ENCODE measurements at regions not wholly inside any gene's neighbourhood (a gene's known extent, or its start where the extent isn't known, plus 50 kb on each side); places are given as distances from the start of the nearest gene placed in this dataset.
A peak's percentile ranks its signal among the peaks of the same experiment; 100 is the strongest.

- peak; percentile 71 for TF ChIP-seq CTCF (conservative IDR thresholded peaks at IDR 0.05)
- no peaks in the 10 kb centered on the region for H3K23me2 ChIP-seq (ENCODE audit: insufficient read length, low read depth, low read length, poor library complexity, severe bottlenecking)
- H4K8ac ChIP-seq (replicated peaks; ENCODE audit: insufficient read length, low read depth, low read length) = no peak overlapping the region
- no peaks in the 10 kb centered on the region for H3K27me3 ChIP-seq (ENCODE audit: insufficient read depth, low read length)
- Mint-ChIP-seq H3K9me3 (no peaks in the 10 kb centered on the region), H3K4me1 (no peaks in the 10 kb centered on the region), H3K36me3 (ENCODE audit: insufficient read depth in 1 of 3, low read depth in 3 of 3) (no peaks in the 10 kb centered on the region), H3K27ac (no peak overlapping the region), H3K4me3 (no peak overlapping the region), H3K27me3 (ENCODE audit: low read depth) (no peaks in the 10 kb centered on the region; the same call in 1 of the 2 replicates)
- H3K14ac ChIP-seq (ENCODE audit: insufficient read depth, low read length) = no peak overlapping the region
- no peaks in the 10 kb centered on the region for H3K4me1 ChIP-seq (ENCODE audit: insufficient read depth, low read length)
- H3K27ac ChIP-seq (ENCODE audit: insufficient read length, low read depth, low read length) = no peak overlapping the region
- no peak overlapping the region for H2BK20ac ChIP-seq (ENCODE audit: low read depth, low read length, poor library complexity, severe bottlenecking)
- no peaks in the 10 kb centered on the region for H4K20me1 ChIP-seq (ENCODE audit: control insufficient read depth, insufficient read depth, insufficient read length)
- H2AFZ ChIP-seq (ENCODE audit: low read length) = no peak overlapping the region
- H3K79me2 ChIP-seq (ENCODE audit: insufficient read depth, low read length) = no peaks in the 10 kb centered on the region
- H3K9ac ChIP-seq (ENCODE audit: extremely low read depth, insufficient read length, low read length) = no peak overlapping the region
- DNase-seq = peak; percentile 65
- H3K56ac ChIP-seq (ENCODE audit: insufficient read length, low read depth, low read length) = no peak overlapping the region
- H3K23ac ChIP-seq (ENCODE audit: insufficient read length, low read depth, low read length) = no peak overlapping the region
- no peak overlapping the region for H2BK5ac ChIP-seq (ENCODE audit: insufficient read length, low read length)
- WGBS (ENCODE audit: extremely low coverage, insufficient read length, low lambda C conversion rate) = no CpG with 5 or more reads among the region's 6 CpGs
- no peak overlapping the region for H3T11ph ChIP-seq (ENCODE audit: low read length)
- H2AK5ac ChIP-seq (ENCODE audit: insufficient read length, low read length) = no peak overlapping the region
- no peak overlapping the region for H4K91ac ChIP-seq (ENCODE audit: insufficient read length, low read depth, low read length)
- H3K79me1 ChIP-seq (ENCODE audit: insufficient read depth, low read depth, low read length, poor library complexity, severe bottlenecking) = no peaks in the 10 kb centered on the region
- H3K4me2 ChIP-seq (ENCODE audit: insufficient read depth, insufficient read length, low read length) = no peak overlapping the region
- no peak overlapping the region for H3K18ac ChIP-seq (ENCODE audit: insufficient read length, low read depth, low read length)
- H3K9me3 ChIP-seq (ENCODE audit: control insufficient read depth, low read depth, low read length) = no peaks in the 10 kb centered on the region
- no peak overlapping the region for H4K5ac ChIP-seq (ENCODE audit: insufficient read length, low read depth, low read length)
- no peak overlapping the region for H2BK15ac ChIP-seq (ENCODE audit: low read depth, low read length)
- H2BK12ac ChIP-seq (ENCODE audit: insufficient read length, low read depth, low read length) = no peak overlapping the region
- H2BK120ac ChIP-seq (ENCODE audit: low read depth, low read length, poor library complexity, severe bottlenecking) = no peak overlapping the region
- no peak overlapping the region for H3K4ac ChIP-seq (ENCODE audit: low read depth, low read length)
These were observed 145.6 kb upstream of the NAV3 start for GRCh38 chr12:77685112-77685511.
